ENCODE measurements at regions not wholly inside any gene's neighbourhood (a gene's known extent, or its start where the extent isn't known, plus 50 kb on each side); places are given as distances from the start of the nearest gene placed in this dataset.

GRCh38 chr14:53847057-53847456 is 109.6 kb downstream of the BMP4 start:
- TF ChIP-seq CTCF (conservative IDR thresholded peaks at IDR 0.05) (no peak), EZH2 (IDR thresholded peaks at IDR 0.05; ENCODE audit: low read depth) (no peak)
